SK-N-SH treated with all-trans-retinoic acid at 6 μM for 48 hours (cell line): ENCODE measurements at regions not wholly inside any gene's neighbourhood (a gene's known extent, or its start where the extent isn't known, plus 50 kb on each side); places are given as distances from the start of the nearest gene placed in this dataset.

Experiments
- ATAC-seq: fragments of 200-7000 bp; cut with Tn5 transposase; 3 replicates; pipeline ENCODE4 v1.9.1; 2020; ENCODE audit warnings: mild to moderate bottlenecking, moderate library complexity
- CSDC2 ChIP-seq: fragments of 250-450 bp; sonication (Bioruptor Pico); IDR thresholded peaks from 2 replicates; pipeline ENCODE4 v1.5.0; 2020; ENCODE audit warnings: mild to moderate bottlenecking, moderate library complexity
- GLIS3 ChIP-seq: fragments of 250-450 bp; sonication (Bioruptor Pico); IDR thresholded peaks from 2 replicates; pipeline ENCODE4 v1.5.0; 2020; ENCODE audit warnings: mild to moderate bottlenecking, moderate library complexity
- ISL1 ChIP-seq: fragments of 250-450 bp; sonication (Bioruptor Pico); IDR thresholded peaks from 2 replicates; pipeline ENCODE4 v2.1.2; 2022; ENCODE audit warnings: mild to moderate bottlenecking, moderate library complexity
- TCF4 ChIP-seq: fragments of 250-450 bp; sonication (Bioruptor Pico); IDR thresholded peaks from 2 replicates; pipeline ENCODE4 v1.8.0; 2021; ENCODE audit warnings: mild to moderate bottlenecking, moderate library complexity, borderline replicate concordance
- ZC3H10 ChIP-seq: fragments of 250-450 bp; sonication (Bioruptor Pico); IDR thresholded peaks from 2 replicates; pipeline ENCODE4 v1.5.1; 2021; ENCODE audit warnings: mild to moderate bottlenecking, moderate library complexity
- ZNF70 ChIP-seq: fragments of 450-650 bp; formaldehyde crosslinking; IDR thresholded peaks from 2 replicates; pipeline ENCODE4 v1.5.0; 2020; ENCODE audit warnings: mild to moderate bottlenecking, moderate library complexity
- ZNF8 ChIP-seq: fragments of 450-650 bp; formaldehyde crosslinking; IDR thresholded peaks from 2 replicates; pipeline ENCODE4 v1.5.0; 2020; ENCODE audit warnings: mild to moderate bottlenecking, moderate library complexity
- TF ChIP-seq, protein P1 (sequence below): fragments of 250-450 bp; sonication (Bioruptor Pico); IDR thresholded peaks from 2 replicates; pipeline ENCODE4 v1.5.0; 2020; ENCODE audit warnings: mild to moderate bottlenecking, moderate library complexity
- TF ChIP-seq, protein P2 (sequence below): fragments of 250-450 bp; sonication (Bioruptor Pico); IDR thresholded peaks from 2 replicates; pipeline ENCODE4 v1.8.0; 2021; ENCODE audit warnings: low read depth, mild to moderate bottlenecking, moderate library complexity, borderline replicate concordance
- TF ChIP-seq, protein P3 (sequence below): fragments of 250-450 bp; sonication (Bioruptor Pico); IDR thresholded peaks from 2 replicates; pipeline ENCODE4 v1.5.1; 2020; ENCODE audit warnings: low read depth, mild to moderate bottlenecking, moderate library complexity

DNA sequence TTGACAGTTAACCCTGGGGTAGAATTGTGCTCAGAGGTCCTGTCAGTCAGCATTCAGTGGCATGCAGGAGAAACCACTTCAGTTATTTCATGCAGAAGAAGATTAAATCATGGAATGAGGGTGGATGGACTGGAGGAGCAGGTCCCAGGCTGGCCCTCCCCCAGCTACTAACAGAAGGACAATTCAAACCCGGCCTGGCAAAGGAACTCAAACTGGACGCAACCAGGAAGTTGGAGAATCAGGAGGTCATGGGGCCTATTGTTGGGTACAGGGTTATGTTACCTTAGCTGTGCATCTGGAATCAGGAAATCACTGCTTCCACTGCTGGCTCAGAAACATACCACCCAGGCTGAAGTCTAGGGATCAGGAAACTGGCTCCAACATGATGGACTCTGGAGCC lies 121.4 kb downstream of the GPAT3 start:
- ATAC-seq: no peak
- TF ChIP-seq TCF4 (no peak), ZC3H10 (CRISPR knock-in tag) (no peak), ISL1 (CRISPR knock-in tag) (no peak), ZNF70 (CRISPR knock-in tag) (no peak), GLIS3 (CRISPR knock-in tag) (no peak), CSDC2 (CRISPR knock-in tag) (no peak), ZNF8 (CRISPR knock-in tag) (no peak)
- TF ChIP-seq, protein P1, sequence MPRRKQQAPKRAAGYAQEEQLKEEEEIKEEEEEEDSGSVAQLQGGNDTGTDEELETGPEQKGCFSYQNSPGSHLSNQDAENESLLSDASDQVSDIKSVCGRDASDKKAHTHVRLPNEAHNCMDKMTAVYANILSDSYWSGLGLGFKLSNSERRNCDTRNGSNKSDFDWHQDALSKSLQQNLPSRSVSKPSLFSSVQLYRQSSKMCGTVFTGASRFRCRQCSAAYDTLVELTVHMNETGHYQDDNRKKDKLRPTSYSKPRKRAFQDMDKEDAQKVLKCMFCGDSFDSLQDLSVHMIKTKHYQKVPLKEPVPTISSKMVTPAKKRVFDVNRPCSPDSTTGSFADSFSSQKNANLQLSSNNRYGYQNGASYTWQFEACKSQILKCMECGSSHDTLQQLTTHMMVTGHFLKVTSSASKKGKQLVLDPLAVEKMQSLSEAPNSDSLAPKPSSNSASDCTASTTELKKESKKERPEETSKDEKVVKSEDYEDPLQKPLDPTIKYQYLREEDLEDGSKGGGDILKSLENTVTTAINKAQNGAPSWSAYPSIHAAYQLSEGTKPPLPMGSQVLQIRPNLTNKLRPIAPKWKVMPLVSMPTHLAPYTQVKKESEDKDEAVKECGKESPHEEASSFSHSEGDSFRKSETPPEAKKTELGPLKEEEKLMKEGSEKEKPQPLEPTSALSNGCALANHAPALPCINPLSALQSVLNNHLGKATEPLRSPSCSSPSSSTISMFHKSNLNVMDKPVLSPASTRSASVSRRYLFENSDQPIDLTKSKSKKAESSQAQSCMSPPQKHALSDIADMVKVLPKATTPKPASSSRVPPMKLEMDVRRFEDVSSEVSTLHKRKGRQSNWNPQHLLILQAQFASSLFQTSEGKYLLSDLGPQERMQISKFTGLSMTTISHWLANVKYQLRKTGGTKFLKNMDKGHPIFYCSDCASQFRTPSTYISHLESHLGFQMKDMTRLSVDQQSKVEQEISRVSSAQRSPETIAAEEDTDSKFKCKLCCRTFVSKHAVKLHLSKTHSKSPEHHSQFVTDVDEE: no peak
- TF ChIP-seq, protein P2, sequence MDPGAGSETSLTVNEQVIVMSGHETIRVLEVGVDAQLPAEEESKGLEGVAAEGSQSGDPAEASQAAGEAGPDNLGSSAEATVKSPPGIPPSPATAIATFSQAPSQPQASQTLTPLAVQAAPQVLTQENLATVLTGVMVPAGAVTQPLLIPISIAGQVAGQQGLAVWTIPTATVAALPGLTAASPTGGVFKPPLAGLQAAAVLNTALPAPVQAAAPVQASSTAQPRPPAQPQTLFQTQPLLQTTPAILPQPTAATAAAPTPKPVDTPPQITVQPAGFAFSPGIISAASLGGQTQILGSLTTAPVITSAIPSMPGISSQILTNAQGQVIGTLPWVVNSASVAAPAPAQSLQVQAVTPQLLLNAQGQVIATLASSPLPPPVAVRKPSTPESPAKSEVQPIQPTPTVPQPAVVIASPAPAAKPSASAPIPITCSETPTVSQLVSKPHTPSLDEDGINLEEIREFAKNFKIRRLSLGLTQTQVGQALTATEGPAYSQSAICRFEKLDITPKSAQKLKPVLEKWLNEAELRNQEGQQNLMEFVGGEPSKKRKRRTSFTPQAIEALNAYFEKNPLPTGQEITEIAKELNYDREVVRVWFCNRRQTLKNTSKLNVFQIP: no peak
- TF ChIP-seq, protein P3, sequence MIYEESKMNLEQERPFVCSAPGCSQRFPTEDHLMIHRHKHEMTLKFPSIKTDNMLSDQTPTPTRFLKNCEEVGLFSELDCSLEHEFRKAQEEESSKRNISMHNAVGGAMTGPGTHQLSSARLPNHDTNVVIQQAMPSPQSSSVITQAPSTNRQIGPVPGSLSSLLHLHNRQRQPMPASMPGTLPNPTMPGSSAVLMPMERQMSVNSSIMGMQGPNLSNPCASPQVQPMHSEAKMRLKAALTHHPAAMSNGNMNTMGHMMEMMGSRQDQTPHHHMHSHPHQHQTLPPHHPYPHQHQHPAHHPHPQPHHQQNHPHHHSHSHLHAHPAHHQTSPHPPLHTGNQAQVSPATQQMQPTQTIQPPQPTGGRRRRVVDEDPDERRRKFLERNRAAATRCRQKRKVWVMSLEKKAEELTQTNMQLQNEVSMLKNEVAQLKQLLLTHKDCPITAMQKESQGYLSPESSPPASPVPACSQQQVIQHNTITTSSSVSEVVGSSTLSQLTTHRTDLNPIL (CRISPR knock-in tag): no peak
- TF ChIP-seq, all 23 proteins: peak for 0
